SKM-1 treated with dmso at 0.1 percent for 144 hours (cell line): ENCODE measurements at regions not wholly inside any gene's neighbourhood (a gene's known extent, or its start where the extent isn't known, plus 50 kb on each side); places are given as distances from the start of the nearest gene placed in this dataset.

Experiments
- DNase-seq: peaks from one replicate; lab custom pipeline; 2025; ENCODE audit not compliant: unreplicated experiment; lab: John Stamatoyannopoulos, UW

GRCh38 chr20:57835588-57836455, 126.0 kb upstream of the PMEPA1 start:
- DNase-seq: no peak

- DNase-seq: no peak
These were observed 125.2 kb upstream of the PMEPA1 start for GRCh38 chr20:57835074-57835452.

GRCh38 chr20:57834306-57835073, 124.7 kb upstream of the PMEPA1 start:
- DNase-seq: no peak

- no peak for DNase-seq
These were observed 122.3 kb upstream of the PMEPA1 start for GRCh38 chr20:57831993-57832585.

GRCh38 chr20:57831326-57831992, 121.6 kb upstream of the PMEPA1 start:
- DNase-seq: no peak

GRCh38 chr20:57830515-57830895, 120.7 kb upstream of the PMEPA1 start:
- DNase-seq: no peak

- no peak for DNase-seq
These were observed 120.1 kb upstream of the PMEPA1 start for GRCh38 chr20:57829805-57830514.

GRCh38 chr20:57829336-57829735, 119.5 kb upstream of the PMEPA1 start:
- DNase-seq: no peak

- no peak for DNase-seq
These were observed 118.9 kb upstream of the PMEPA1 start for GRCh38 chr20:57828696-57829095.

- DNase-seq: no peak
These were observed 117.0 kb upstream of the PMEPA1 start for GRCh38 chr20:57826666-57827287.

GRCh38 chr20:57824909-57825308, 115.1 kb upstream of the PMEPA1 start:
- DNase-seq: no peak

GRCh38 chr20:57821935-57822334, 112.1 kb upstream of the PMEPA1 start:
- DNase-seq: no peak

GRCh38 chr20:57819691-57820380, 110.0 kb upstream of the PMEPA1 start:
- DNase-seq: no peak

- DNase-seq: no peak
These were observed 109.5 kb upstream of the PMEPA1 start for GRCh38 chr20:57819291-57819690.

- DNase-seq: no peak
These were observed 108.8 kb upstream of the PMEPA1 start for GRCh38 chr20:57818418-57819181.

GRCh38 chr20:57815405-57815804, 105.6 kb upstream of the PMEPA1 start:
- no peak for DNase-seq

GRCh38 chr20:57814529-57814928, 104.7 kb upstream of the PMEPA1 start:
- no peak for DNase-seq

- DNase-seq: no peak
These were observed 103.9 kb upstream of the PMEPA1 start for GRCh38 chr20:57813509-57814269.
